OCI-LY1 (cell line): ENCODE measurements at regions not wholly inside any gene's neighbourhood (a gene's known extent, or its start where the extent isn't known, plus 50 kb on each side); places are given as distances from the start of the nearest gene placed in this dataset.

ENCODE experiments used
- CTCF ChIP-seq: fragments of 200-600 bp; sonication (generic), shearing (Covaris generic); IDR thresholded peaks from 2 replicates; pipeline ENCODE4 v1.5.1; 2017; ENCODE audit warnings: mild to moderate bottlenecking, antibody characterized with exemption, low read length, moderate library complexity, mixed read lengths
- EZH2 ChIP-seq: fragments of 200-600 bp; sonication (generic), shearing (Covaris generic); IDR thresholded peaks from 2 replicates; pipeline ENCODE4 v1.8.0; 2017; ENCODE audit warnings: borderline replicate concordance, mixed run types, mild to moderate bottlenecking, antibody characterized with exemption, low read length, moderate library complexity, mixed read lengths

- no peak for TF ChIP-seq CTCF
- TF ChIP-seq EZH2, result no peak
Measured at GRCh38 chr19:31894451-31894850, 451.0 kb upstream of the ZNF507 start.
